ENCODE measurements at regions not wholly inside any gene's neighbourhood (a gene's known extent, or its start where the extent isn't known, plus 50 kb on each side); places are given as distances from the start of the nearest gene placed in this dataset.

DNA sequence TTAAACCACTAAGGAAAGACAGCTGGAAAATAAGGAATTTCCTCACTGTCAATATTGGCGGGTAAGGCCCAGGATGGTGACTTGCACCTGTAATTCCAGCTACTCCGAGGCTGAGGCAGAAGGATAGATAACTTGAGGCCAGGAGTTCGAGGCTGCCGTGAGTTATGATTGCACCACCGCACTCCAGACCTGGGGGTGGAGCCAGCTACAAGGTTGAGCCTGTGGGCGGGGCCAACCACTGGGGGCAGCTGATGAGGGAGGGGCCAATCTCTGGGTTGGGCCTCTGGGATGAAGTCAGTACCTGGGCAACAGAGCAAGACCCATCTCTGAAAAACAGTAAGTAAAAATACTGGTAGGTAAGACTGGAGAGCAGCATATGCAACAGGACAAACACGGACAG is 80.1 kb upstream of the ADO start:
- TF ChIP-seq EZH2 (IDR thresholded peaks at IDR 0.05; ENCODE audit: insufficient read depth, poor library complexity, severe bottlenecking): no peak
- no peak for TF ChIP-seq EZH2phosphoT487 (IDR thresholded peaks at IDR 0.05; ENCODE audit: insufficient read depth, low read depth)

Measured in GM23248 (cell line).